Hindlimb muscle (tissue), 1 donor: ENCODE measurements at regions not wholly inside any gene's neighbourhood (a gene's known extent, or its start where the extent isn't known, plus 50 kb on each side); places are given as distances from the start of the nearest gene placed in this dataset.
"Not testable (repeated sequence)": the region's sequence is repeated elsewhere in the genome, so short reads cannot be mapped to it uniquely, and the experiment has no call there.

Experiments used
- DNase-seq: peaks from one replicate; pipeline ENCODE4 v3.0.0-alpha.2; 2013

DNA sequence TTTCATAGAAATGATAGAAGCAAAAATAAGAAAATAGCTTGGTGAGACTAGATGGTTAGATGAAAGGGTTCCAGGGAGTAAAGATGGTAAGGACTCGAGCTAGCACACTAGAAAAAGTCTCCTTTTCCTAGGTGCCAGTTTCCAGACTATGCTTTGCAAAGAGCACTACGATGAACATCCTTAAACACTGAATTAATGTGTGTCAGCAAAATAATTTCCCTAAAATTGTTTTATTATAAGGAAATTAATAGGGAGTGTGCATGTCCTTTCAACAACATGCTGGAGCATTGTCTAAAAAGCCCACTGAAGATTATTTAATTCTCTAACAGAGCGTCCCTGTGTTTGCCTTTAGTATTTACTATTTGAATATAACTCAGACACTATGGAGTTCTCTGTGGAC lies 107.4 kb upstream of the NDUFV2 start:
- no peak for DNase-seq

DNA sequence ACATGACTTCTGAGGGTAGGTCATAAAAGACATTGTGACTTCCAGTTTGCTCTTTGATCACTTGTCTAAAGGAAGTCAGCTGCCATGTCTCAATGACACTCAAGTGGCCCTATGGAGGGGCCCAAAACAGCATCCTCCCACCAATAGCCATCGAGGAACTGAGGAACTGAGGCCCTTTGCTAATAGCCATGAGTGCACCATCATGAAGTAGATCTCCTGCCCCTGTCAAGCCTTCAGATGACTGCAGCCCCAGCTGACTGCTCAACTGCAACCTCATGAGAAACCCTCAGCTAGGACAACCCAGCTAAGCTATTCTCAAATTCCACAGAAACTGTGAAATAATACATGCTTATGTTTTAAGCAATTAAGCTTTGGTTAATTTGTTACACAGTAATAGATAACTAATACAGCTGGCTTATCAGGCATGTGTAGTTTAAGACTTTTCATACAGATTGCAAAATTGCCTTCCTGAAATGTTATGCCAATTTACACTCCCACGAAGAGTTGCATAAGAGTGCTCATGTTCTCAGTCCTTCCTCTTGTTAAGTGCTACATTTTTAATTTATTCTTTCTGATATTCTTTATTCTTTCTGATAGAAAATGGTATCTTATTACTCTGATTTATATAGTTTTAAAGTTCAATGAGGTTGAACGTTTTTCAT lies 105.6 kb upstream of the NDUFV2 start:
- no peak for DNase-seq

DNA sequence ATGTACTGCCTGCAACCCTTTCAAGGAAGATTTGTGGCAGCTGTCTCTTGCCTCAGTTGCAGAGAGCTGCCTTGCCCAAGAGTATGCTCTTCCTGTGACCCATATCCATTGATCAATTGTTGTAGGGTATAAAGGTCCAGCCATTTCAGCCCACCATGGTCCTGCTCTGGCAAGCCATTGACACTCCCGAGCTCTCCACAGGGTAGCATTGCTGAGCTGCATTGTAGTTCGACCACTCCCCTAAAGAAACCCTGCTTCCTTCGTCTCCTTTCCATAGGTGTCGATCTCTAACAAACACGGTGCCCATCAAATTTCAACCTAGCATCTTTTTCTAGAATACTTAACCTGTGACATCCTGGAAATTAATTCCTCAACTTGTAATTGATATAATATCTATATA lies 104.9 kb upstream of the NDUFV2 start:
- no peak for DNase-seq

DNA sequence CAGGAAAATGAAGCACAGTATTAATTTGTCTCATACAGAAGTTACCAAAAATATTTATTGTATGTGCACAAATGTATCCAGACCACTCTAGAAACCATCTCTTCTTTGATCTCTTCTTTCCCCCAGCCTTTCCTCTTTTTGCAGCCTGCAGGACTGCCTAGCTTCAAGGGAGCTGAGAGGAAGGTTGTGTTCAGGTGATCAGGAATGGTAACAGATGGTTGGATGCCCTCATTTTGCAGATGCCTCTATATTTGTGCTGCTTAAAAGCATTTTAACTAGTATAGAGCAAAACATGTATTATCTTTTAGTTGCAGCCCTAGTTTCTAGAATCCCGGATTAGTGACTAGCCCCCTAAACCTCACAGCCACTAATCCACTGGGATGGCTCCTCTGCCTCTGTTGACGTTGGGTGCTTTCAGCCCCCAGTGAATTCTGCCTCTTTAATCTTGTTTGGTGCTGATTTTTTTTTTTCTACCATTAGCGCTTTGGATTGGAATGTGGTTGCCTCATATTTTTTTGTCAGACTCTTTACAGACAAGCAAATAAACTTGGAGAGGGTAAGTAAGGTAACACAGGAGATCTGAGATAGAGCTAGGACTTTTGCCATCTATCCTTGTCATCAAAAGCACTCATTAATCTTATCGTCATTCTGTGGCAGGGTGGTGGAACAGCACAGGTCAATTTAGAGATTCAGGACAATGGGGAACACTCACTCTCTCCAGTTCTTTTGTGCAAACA lies 103.8 kb upstream of the NDUFV2 start:
- no peak for DNase-seq

DNA sequence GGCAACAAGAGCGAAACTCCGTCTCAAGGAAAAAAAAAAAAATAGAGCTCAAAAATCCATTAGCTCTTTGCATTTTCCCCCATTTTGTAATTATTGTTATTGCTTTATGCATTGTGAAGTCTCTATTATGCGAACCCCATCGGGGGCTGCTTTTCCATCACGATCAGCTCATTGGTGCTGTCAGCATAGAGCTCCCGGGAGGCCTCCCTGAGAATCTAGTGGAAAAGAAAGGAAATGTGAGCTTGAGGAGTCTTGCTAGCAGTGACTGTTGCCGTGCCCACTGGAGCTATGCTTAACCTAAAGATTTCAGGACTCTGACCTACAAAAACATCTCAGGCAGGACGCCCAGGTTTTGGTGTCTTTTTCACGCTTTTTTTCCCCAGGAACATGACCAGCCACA lies 102.6 kb upstream of the NDUFV2 start:
- DNase-seq: no peak

DNA sequence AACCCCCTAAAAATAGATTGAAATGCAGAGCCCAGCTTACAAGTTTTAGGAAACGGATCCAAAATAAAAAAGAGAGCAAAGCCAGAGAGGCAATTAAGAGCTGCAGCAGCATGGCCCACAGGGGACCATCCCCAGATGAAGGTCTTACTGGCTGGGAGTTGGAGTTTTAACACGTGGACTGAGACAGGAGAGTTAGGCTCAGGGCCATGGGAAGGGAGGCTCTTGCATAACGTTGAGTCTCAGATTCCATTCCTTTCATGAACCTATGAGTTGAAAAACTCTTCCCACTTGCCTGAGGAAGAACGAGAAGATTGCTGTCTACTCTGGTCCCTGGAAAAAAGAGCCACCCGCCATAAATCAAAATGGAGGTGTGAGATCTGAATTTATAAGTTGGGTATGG lies 101.8 kb upstream of the NDUFV2 start:
- no peak for DNase-seq

DNA sequence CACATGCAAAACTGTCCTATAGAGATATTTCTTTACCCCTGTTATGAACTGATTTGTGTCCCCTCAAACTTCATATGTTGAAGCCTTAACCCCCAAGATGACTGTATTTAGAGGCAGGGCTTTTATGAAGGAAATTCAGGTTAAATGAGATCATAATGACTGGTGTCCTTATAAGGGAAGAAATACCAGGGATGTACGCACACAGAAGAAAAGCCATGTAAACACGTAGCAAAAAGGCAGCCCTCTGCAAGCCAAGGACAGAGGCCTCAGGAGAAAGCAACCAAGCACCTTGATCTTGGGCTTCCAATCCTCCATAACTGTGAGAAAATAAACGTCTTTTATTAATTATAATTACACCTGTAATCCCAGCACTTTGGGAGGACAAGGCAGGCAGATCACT lies 101.3 kb upstream of the NDUFV2 start:
- DNase-seq: no peak

DNA sequence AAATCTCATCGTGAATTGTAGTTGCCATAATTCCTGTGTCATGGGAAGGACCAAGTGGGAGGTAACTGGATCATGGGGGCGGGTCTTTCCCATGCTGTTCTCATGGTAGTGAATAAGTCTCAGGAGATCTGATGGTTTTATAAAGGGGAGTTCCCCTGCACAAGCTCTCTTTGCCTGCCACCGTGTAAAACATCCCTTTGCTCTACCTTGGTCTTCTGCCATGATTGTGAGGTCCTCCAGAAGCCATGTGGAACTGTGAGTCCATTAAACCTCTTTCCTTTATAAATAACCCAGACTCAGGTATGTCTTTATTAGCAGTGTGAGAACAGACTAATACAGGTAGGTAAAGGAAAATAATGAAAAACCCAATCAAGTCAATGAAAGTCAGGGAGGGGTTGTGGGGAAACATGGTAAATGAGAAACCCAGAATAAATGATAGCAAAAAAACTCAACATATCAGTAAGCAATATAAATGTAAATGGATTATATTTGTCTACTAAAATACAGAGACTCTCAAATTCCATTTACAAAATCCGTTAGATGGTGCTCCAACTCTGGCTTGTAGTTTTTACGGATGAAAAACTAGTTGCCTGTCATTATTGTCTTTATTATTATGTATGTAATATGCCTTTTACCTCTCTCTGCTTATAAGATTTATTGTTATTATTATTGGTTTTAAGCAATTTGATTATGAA lies 98.9 kb upstream of the NDUFV2 start:
- DNase-seq: no peak

DNA sequence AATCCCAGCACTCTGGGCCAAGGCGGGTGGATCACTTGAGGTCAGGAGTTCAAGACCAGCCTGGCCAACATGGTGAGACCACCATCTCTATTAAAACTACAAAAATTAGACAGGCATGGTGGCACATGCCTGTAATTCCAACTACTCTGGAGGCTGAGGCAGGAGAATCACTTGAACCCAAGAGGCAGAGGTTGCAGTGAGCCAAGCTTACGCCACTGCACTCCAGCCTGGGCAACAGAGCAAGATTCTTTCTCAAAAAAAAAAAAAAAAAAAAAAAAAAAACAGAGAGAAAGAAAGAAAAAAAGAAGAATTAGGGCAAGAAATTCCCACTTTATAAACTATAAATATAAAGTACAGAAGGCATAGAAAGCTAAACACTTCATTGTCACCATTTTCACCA lies 98.2 kb upstream of the NDUFV2 start:
- not testable (repeated sequence) for DNase-seq

DNA sequence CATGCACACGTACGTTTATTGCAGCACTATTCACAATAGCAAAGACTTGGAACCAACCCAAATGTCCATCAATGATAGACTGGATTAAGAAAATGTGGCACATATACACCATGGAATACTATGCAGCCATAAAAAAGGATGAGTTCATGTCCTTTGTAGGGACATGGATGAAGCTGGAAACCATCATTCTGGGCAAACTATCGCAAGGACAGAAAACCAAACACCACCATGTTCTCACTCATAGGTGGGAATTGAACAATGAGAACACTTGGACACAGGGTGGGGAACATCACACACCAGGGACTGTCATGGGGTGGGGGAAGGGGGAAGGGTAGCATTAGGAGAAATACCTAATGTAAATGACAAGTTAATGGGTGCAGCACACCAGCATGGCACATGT lies 94.8 kb upstream of the NDUFV2 start:
- DNase-seq: not testable (repeated sequence)

DNA sequence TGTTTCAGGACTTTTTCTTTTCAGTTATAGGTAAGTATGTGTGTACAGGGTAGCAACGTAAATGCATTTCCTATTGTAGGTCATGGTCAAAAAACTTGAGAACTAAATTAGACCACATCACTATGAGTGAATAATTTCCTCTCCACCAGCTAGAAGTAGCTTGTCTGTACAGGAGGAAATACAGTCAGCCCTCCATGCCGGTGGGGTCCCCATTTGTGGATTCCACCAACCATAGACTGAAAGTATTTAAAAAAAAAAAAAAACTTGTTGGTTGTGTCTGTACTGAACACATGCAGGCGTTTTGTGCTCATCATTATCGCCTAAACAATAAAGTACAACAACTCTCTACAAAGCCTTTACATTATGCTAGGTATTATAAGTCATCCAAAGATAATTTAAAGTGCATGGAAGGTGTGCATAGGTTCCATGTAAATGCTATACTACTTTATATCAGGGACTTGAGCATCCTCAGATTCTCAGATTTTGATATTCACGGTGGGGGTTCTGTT lies 94.2 kb upstream of the NDUFV2 start:
- no peak for DNase-seq

DNA sequence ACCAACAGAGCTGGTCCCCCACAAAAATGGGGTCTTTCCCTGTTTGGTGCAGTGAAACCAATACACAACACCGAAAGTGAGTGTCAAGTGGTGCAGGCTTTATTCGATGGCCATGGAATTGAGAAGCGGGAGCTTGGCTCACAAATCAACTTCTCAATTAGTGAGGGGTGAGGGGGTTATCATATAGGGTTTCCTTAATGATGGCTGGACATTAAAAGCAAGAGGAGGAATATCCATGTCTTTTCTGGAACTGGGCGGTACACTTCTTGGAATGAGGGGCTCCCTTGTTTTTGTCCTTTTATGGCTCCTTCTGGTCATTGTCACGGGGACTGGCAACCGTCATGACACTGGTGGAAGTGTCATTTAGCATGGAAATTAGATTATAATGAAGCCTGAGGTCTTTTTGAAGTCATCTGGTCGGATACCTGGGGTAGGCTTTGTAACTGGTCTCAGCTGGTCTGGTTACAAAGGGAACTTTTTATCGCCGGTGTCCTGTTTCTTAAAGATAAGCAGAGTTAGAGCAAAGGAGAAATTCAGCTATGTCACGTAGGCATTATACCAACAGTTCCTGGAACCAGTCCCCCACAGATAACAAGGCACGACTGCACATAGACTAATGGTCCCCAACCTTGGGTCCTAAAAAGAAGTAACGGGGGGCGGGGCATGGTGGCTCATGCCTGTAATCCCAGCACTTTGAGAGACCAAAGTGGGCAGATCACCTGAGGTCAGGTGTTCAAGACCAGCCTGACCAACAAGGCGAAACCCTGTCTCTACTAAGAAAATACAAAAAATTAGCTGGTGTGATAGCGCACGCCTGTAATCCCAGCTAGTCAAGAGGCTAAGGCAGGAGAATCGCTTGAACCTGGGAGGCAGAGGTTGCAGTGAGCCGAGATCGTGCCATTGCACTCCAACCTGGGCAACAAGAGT lies 93.5 kb upstream of the NDUFV2 start:
- DNase-seq: no peak

DNA sequence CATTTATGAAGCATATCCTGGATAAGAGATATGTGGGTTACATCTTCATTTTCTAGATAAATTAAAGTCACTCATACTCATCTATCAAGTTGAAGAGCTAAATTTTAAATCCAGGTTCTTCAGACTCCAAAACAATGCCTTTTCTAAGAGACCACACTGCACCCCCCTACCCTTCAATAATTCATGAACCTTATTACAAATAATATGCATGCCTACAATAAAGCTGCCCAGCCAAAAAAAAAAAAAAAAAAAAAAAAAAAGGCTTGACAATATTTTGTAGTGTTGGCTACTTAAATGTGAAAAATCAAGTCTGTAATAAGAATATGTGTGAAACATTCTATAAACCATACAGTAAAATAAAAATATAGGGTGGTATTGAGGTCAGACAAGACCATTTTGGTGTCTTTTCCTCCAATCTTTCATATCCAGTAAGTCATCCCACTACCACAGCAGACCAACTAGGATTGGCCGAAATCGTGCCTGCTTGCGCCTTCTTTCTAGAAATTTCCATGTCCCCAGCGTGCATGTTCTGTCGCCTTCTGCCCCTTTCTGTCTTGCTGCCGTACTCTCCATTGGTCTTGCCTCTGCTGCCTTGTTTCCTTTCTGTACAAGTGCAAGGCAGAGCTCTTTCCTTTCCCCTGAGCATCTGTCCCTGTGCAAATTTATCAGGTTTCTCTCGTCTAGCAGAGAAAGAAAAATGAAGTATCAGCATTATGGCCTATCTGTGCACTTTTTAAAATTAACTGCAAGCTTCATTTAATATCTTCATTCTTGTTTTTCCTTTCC lies 92.6 kb upstream of the NDUFV2 start:
- no peak for DNase-seq

DNA sequence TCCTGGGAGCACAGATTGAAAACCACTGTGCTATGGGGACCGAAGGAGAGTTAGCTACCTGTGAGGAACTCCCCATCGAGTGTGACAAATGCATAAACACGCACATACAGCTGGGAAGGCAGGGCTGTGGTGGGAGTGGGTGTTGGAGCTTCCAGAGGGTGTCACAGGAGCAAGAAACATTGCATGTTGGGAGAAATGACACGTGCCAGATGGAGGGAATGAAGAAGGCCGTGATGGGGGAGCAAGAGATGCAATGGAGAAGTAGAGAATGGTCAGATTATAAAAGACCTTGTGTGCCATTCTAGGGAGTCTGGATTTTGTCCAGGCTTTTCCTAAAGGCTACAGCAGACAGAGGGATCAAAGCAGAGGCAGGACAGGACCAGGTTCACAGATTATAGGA lies 91.1 kb upstream of the NDUFV2 start:
- DNase-seq: no peak

DNA sequence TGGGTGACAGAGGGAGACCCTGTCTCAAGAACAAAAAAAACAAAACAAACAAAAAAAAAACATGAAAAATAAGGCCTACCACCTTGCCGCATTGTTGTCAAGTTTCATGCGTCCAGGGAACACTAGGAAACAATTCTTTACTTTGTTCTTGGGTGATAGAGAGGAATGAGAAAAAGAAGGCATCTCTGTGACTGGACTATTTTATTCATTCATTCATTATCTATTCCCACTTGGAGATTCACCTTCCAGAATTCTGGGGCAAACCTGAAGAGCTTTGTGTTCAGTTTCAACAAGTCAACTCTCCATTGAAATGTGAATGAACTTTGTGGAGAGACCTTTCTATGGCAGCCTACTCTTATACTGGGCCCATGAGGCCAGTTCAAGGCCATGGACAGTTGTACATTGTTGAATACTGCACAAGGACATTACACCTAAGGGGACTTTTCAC lies 88.5 kb upstream of the NDUFV2 start:
- DNase-seq: no peak

DNA sequence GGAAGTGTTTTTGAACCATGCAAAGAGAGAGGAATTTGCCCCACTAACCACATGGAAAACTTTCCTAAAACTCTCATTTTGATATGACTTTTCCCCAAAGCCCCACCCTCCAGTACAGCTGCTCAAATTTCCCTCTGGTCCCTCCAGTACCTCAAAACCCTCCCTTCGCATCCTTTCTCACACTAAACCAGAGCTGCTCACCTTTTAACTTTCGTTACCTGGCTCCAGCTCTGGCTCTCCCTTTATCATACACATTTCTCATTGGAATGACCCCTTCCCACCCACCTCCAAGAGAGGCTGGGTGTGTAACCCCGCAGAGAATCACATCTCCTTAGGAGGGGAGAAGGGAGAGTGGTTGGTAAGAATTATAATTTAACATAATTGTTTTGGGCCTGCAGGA lies 86.8 kb upstream of the NDUFV2 start:
- no peak for DNase-seq

DNA sequence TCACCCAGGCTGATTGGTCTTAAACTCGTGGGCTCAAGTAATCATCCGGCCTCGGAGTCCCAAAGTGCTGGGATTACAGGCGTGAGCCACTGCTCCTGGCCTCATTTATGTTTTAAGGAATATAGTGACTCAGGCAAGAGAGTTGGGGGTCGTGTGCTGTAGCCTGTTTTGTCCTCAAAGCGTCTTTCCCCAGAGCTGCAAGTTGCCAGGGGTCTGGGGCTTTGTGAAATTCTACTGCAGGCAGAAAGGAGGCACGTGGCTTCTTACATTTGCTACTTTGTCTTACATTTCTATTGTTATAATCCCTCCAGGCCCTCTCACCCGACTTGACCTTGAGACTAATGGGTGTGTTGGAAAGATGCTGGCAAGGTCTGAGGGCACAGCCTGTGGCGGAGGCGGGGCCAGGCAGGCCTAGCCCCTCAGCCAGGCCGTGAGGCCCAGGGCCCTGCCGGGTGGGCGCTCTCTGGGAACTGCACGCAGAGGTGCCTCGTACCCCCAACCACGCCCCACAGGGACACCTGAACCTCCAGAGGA lies 85.8 kb upstream of the NDUFV2 start:
- DNase-seq: no peak

DNA sequence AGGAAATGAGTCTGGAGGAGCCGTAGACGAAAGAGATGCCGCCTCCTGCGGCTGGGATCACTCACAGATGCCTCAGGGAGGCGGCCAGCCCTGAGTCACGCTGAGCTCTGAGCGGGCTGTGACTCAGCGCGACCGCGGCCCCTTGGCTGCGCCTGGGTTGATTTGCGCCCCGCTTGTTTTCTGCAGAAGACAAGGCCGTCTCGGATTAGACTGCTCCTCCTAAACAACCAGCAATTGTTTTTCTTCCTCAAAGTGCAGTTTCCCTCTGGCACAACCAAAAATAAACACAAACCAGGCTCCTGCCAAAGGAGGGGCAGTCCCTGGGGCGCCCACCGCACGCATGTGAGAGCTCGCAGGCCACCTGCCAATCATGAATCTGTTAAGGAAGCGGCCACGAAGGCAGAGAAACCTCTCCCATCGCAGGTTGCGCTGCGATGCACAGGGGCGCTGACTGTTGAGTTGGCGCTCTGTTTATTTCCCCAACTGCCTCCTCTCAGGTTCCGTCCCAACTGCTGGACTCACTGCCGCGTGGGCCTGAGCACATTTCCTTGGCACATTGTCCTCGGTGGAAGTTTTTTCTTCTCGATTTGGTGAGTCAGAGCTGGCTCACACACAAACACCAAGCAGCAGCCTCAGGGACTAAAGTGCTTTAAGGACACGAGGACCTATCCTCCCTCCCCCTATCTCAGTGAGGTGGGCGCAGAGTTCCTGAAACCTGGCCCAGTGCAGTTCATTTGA lies 85.2 kb upstream of the NDUFV2 start:
- peak; percentile 63 for DNase-seq

DNA sequence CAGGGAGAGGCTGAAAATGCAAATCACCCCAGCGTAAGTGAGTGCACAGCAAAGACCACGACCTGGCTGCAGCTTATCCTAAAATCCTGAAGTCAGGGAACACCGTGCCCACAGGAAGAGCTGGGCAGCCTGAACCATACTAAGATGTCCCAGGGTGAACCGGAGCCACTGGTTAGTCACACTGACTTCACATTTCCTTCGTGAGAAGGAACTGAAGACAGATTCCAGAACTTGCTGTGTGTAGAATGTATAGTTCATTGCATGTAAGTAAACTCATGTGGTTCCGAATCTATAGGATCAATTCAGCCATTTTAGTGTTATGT lies 84.6 kb upstream of the NDUFV2 start:
- DNase-seq: no peak

DNA sequence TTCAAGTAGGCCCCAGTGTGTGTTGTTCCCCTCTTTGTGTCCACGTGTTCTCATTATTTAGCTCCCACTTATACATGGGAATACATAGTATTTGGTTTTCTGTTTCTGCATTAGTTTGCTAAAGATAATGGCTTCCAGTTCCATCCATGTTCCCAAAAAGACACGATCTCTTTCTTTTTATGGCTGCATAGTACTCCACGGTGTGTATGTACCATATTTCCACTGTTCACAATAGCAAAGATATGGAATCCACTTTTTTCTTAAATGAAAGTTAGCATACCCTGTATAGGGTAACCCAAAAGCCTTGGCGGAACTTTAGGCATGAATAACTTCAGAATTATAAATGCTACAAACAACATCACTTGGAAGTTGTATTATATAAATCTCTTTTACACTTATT lies 83.4 kb upstream of the NDUFV2 start:
- no peak for DNase-seq

DNA sequence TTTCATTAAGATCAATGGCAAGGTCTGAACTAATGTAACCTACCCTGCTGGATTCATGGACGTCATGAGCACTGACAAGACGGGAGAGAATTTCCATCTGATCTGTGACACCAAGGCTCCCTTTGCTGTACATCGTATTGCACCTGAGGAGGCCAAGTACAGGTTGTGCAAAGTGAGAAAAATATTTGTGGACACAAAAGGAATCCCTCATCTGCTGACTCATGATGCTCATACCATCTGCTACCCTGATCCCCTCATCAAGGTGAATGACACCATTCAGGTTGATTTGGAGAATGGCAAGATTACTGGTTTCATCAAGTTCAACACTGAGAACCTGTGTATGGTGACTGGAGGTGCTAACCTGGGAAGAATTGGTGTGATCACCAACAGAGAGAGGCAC lies 82.3 kb upstream of the NDUFV2 start:
- no peak for DNase-seq
